ENCODE measurements at regions not wholly inside any gene's neighbourhood (a gene's known extent, or its start where the extent isn't known, plus 50 kb on each side); places are given as distances from the start of the nearest gene placed in this dataset.

- Histone ChIP-seq H2BK5ac (ENCODE audit: low read length) (no peak overlapping the region), H3K79me1 (ENCODE audit: low read length) (no peaks in the 10 kb centered on the region), H3K4ac (ENCODE audit: low read depth, low read length) (no peak overlapping the region), H3K56ac (ENCODE audit: low read length) (no peak overlapping the region), H2BK120ac (ENCODE audit: low read depth, low read length) (no peak overlapping the region), H2BK15ac (replicated peaks; ENCODE audit: low read depth) (no peak overlapping the region), H3K23ac (ENCODE audit: low read length) (no peak overlapping the region), H3K27me3 (ENCODE audit: insufficient read depth, low read length, poor library complexity) (no peaks in the 10 kb centered on the region), H3K79me2 (ENCODE audit: control insufficient read depth, insufficient read depth, low read length) (no peaks in the 10 kb centered on the region), H3K4me2 (ENCODE audit: low read length) (no peak overlapping the region), H4K5ac (ENCODE audit: low read length) (no peak overlapping the region), H2AK5ac (ENCODE audit: low read length) (no peak overlapping the region), H3K27ac (ENCODE audit: low read depth, low read length) (no peak overlapping the region), H3K4me3 (ENCODE audit: low read length) (no peak overlapping the region), H4K8ac (ENCODE audit: low read depth, low read length) (no peak overlapping the region), H3K18ac (ENCODE audit: low read length) (no peak overlapping the region), H3K36me3 (ENCODE audit: control insufficient read depth, insufficient read depth, low read length) (no peaks in the 10 kb centered on the region), H3K9ac (ENCODE audit: low read length) (no peak overlapping the region), H3K4me1 (ENCODE audit: control insufficient read depth, low read depth, low read length) (no peaks in the 10 kb centered on the region)
- DNase-seq, result no peak
- no CpG with 5 or more reads among the region's 2 CpGs for WGBS (ENCODE audit: extremely low coverage, insufficient coverage, low lambda C conversion rate)
Measured at GRCh38 chr5:159422910-159423309, 92.6 kb upstream of the IL12B start.

GRCh38 chr5:159424123-159424522 is 93.8 kb upstream of the IL12B start:
- Histone ChIP-seq H3K23ac (ENCODE audit: low read length) (no peak overlapping the region), H3K79me2 (ENCODE audit: control insufficient read depth, insufficient read depth, low read length) (no peaks in the 10 kb centered on the region), H3K27ac (ENCODE audit: low read depth, low read length) (no peak overlapping the region), H3K79me1 (ENCODE audit: low read length) (no peaks in the 10 kb centered on the region), H4K8ac (ENCODE audit: low read depth, low read length) (no peak overlapping the region), H3K27me3 (ENCODE audit: insufficient read depth, low read length, poor library complexity) (no peaks in the 10 kb centered on the region), H3K18ac (ENCODE audit: low read length) (no peak overlapping the region), H3K4me1 (ENCODE audit: control insufficient read depth, low read depth, low read length) (no peaks in the 10 kb centered on the region), H2BK15ac (replicated peaks; ENCODE audit: low read depth) (no peak overlapping the region), H2BK120ac (ENCODE audit: low read depth, low read length) (no peak overlapping the region), H3K4ac (ENCODE audit: low read depth, low read length) (no peak overlapping the region), H3K56ac (ENCODE audit: low read length) (no peak overlapping the region), H3K36me3 (ENCODE audit: control insufficient read depth, insufficient read depth, low read length) (no peaks in the 10 kb centered on the region), H2BK5ac (ENCODE audit: low read length) (no peak overlapping the region), H3K4me2 (ENCODE audit: low read length) (no peak overlapping the region), H3K9ac (ENCODE audit: low read length) (no peak overlapping the region), H4K5ac (ENCODE audit: low read length) (no peak overlapping the region), H3K4me3 (ENCODE audit: low read length) (no peak overlapping the region), H2AK5ac (ENCODE audit: low read length) (no peak overlapping the region)
- no CpG with 5 or more reads among the region's 6 CpGs for WGBS (ENCODE audit: extremely low coverage, insufficient coverage, low lambda C conversion rate)
- no peak for DNase-seq

- H3K36me3 ChIP-seq (ENCODE audit: control insufficient read depth, insufficient read depth, low read length), result no peaks in the 10 kb centered on the region
- no CpG with 5 or more reads among the region's 3 CpGs for WGBS (ENCODE audit: extremely low coverage, insufficient coverage, low lambda C conversion rate)
Measured at GRCh38 chr5:159426694-159427093, 96.4 kb upstream of the IL12B start.

GRCh38 chr5:159427180-159428012 is 97.1 kb upstream of the IL12B start:
- H3K36me3 ChIP-seq (ENCODE audit: control insufficient read depth, insufficient read depth, low read length), result no peaks in the 10 kb centered on the region
- no peak overlapping the region for H2BK120ac ChIP-seq (ENCODE audit: low read depth, low read length)
- H3K4me2 ChIP-seq (ENCODE audit: low read length), result no peak overlapping the region
- H3K79me2 ChIP-seq (ENCODE audit: control insufficient read depth, insufficient read depth, low read length), result no peaks in the 10 kb centered on the region
- H3K9ac ChIP-seq (ENCODE audit: low read length), result no peak overlapping the region
- H3K27me3 ChIP-seq (ENCODE audit: insufficient read depth, low read length, poor library complexity), result no peaks in the 10 kb centered on the region
- H3K27ac ChIP-seq (ENCODE audit: low read depth, low read length), result no peak overlapping the region
- no peak overlapping the region for H3K4ac ChIP-seq (ENCODE audit: low read depth, low read length)
- H3K4me1 ChIP-seq (ENCODE audit: control insufficient read depth, low read depth, low read length), result no peaks in the 10 kb centered on the region
- H3K23ac ChIP-seq (ENCODE audit: low read length), result no peak overlapping the region
- H4K8ac ChIP-seq (ENCODE audit: low read depth, low read length), result no peak overlapping the region
- no CpG with 5 or more reads among the region's 7 CpGs for whole genome bisulfite sequencing (ENCODE audit: extremely low coverage, insufficient coverage, low lambda C conversion rate)
- H3K18ac ChIP-seq (ENCODE audit: low read length), result no peak overlapping the region
- no peak overlapping the region for H2AK5ac ChIP-seq (ENCODE audit: low read length)
- no peak overlapping the region for H2BK15ac ChIP-seq (replicated peaks; ENCODE audit: low read depth)
- H3K56ac ChIP-seq (ENCODE audit: low read length), result no peak overlapping the region
- no peaks in the 10 kb centered on the region for H3K79me1 ChIP-seq (ENCODE audit: low read length)
- no peak overlapping the region for H3K4me3 ChIP-seq (ENCODE audit: low read length)
- H4K5ac ChIP-seq (ENCODE audit: low read length), result no peak overlapping the region
- no peak overlapping the region for H2BK5ac ChIP-seq (ENCODE audit: low read length)
- no peak for DNase-seq

More at GRCh38 chr5:159426694-159427093, 96.4 kb upstream of the IL12B start:
- Histone ChIP-seq H3K56ac (ENCODE audit: low read length) (no peak overlapping the region), H3K23ac (ENCODE audit: low read length) (no peak overlapping the region), H3K18ac (ENCODE audit: low read length) (no peak overlapping the region), H2BK5ac (ENCODE audit: low read length) (no peak overlapping the region), H2AK5ac (ENCODE audit: low read length) (no peak overlapping the region), H3K4me2 (ENCODE audit: low read length) (no peak overlapping the region), H3K79me1 (ENCODE audit: low read length) (no peaks in the 10 kb centered on the region), H3K27me3 (ENCODE audit: insufficient read depth, low read length, poor library complexity) (no peaks in the 10 kb centered on the region), H3K4me3 (ENCODE audit: low read length) (no peak overlapping the region), H3K4ac (ENCODE audit: low read depth, low read length) (no peak overlapping the region), H3K4me1 (ENCODE audit: control insufficient read depth, low read depth, low read length) (no peaks in the 10 kb centered on the region), H2BK120ac (ENCODE audit: low read depth, low read length) (no peak overlapping the region), H3K79me2 (ENCODE audit: control insufficient read depth, insufficient read depth, low read length) (no peaks in the 10 kb centered on the region), H2BK15ac (replicated peaks; ENCODE audit: low read depth) (no peak overlapping the region), H3K9ac (ENCODE audit: low read length) (no peak overlapping the region), H3K27ac (ENCODE audit: low read depth, low read length) (no peak overlapping the region), H4K8ac (ENCODE audit: low read depth, low read length) (no peak overlapping the region), H4K5ac (ENCODE audit: low read length) (no peak overlapping the region)
- no peak for DNase-seq

GRCh38 chr5:159430361-159431012 is 100.2 kb upstream of the IL12B start:
- H2AK5ac ChIP-seq (ENCODE audit: low read length), result no peak overlapping the region
- H3K36me3 ChIP-seq (ENCODE audit: control insufficient read depth, insufficient read depth, low read length), result no peaks in the 10 kb centered on the region
- H3K23ac ChIP-seq (ENCODE audit: low read length), result no peak overlapping the region
- DNase-seq, result no peak
- H2BK120ac ChIP-seq (ENCODE audit: low read depth, low read length), result no peak overlapping the region
- H3K4me2 ChIP-seq (ENCODE audit: low read length), result no peak overlapping the region
- H2BK5ac ChIP-seq (ENCODE audit: low read length), result no peak overlapping the region
- no peak overlapping the region for H3K27ac ChIP-seq (ENCODE audit: low read depth, low read length)
- no peak overlapping the region for H4K8ac ChIP-seq (ENCODE audit: low read depth, low read length)
- no peak overlapping the region for H2BK15ac ChIP-seq (replicated peaks; ENCODE audit: low read depth)
- no peak overlapping the region for H3K9ac ChIP-seq (ENCODE audit: low read length)
- H4K5ac ChIP-seq (ENCODE audit: low read length), result no peak overlapping the region
- no peak overlapping the region for H3K4ac ChIP-seq (ENCODE audit: low read depth, low read length)
- no peaks in the 10 kb centered on the region for H3K27me3 ChIP-seq (ENCODE audit: insufficient read depth, low read length, poor library complexity)
- H3K56ac ChIP-seq (ENCODE audit: low read length), result no peak overlapping the region
- no CpG with 5 or more reads among the region's 7 CpGs for WGBS (ENCODE audit: extremely low coverage, insufficient coverage, low lambda C conversion rate)
- no peak overlapping the region for H3K4me3 ChIP-seq (ENCODE audit: low read length)
- H3K79me2 ChIP-seq (ENCODE audit: control insufficient read depth, insufficient read depth, low read length), result no peaks in the 10 kb centered on the region
- no peak overlapping the region for H3K18ac ChIP-seq (ENCODE audit: low read length)
- H3K4me1 ChIP-seq (ENCODE audit: control insufficient read depth, low read depth, low read length), result no peaks in the 10 kb centered on the region
- no peaks in the 10 kb centered on the region for H3K79me1 ChIP-seq (ENCODE audit: low read length)
